ENCODE measurements at regions not wholly inside any gene's neighbourhood (a gene's known extent, or its start where the extent isn't known, plus 50 kb on each side); places are given as distances from the start of the nearest gene placed in this dataset.
"Not testable (repeated sequence)": the region's sequence is repeated elsewhere in the genome, so short reads cannot be mapped to it uniquely, and the experiment has no call there.

DNA sequence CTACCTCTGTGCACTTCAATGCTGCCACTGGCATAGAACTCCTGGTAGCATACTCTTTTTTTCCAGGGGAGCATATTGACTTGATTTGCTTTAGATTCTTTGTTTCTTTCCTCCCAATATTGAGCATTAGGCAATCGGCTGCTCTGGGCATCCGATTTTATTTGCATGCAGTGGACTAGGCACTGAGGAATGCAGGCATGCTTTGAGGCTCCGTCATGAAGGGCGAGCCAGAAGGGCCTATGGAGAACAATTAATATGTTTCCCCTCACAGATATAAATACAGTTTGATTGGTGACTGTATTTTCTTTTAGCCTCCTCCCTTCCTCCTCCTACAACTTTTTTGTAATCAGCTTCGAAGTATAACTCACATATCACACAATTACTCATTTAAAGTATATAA is 1918.2 kb downstream of the KHDRBS2 start:
- TF ChIP-seq, protein P1, sequence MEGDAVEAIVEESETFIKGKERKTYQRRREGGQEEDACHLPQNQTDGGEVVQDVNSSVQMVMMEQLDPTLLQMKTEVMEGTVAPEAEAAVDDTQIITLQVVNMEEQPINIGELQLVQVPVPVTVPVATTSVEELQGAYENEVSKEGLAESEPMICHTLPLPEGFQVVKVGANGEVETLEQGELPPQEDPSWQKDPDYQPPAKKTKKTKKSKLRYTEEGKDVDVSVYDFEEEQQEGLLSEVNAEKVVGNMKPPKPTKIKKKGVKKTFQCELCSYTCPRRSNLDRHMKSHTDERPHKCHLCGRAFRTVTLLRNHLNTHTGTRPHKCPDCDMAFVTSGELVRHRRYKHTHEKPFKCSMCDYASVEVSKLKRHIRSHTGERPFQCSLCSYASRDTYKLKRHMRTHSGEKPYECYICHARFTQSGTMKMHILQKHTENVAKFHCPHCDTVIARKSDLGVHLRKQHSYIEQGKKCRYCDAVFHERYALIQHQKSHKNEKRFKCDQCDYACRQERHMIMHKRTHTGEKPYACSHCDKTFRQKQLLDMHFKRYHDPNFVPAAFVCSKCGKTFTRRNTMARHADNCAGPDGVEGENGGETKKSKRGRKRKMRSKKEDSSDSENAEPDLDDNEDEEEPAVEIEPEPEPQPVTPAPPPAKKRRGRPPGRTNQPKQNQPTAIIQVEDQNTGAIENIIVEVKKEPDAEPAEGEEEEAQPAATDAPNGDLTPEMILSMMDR (IDR thresholded peaks at IDR 0.05), result not testable (repeated sequence)
- not testable (repeated sequence) for TF ChIP-seq POLR2A (IDR thresholded peaks at IDR 0.05); POLR2AphosphoS5 (IDR thresholded peaks at IDR 0.05); EP300 (IDR thresholded peaks at IDR 0.05; ENCODE audit: low read depth)
